ENCODE measurements at regions not wholly inside any gene's neighbourhood (a gene's known extent, or its start where the extent isn't known, plus 50 kb on each side); places are given as distances from the start of the nearest gene placed in this dataset.
"Not testable (repeated sequence)": the region's sequence is repeated elsewhere in the genome, so short reads cannot be mapped to it uniquely, and the experiment has no call there.

GRCh38 chr6:72559067-72559466, 62.8 kb upstream of the KCNQ5 start:
- Histone ChIP-seq H3K27ac (peak overlapping the region in 1 of 4 donors; percentile 52), H3K27me3 (no peaks in the 10 kb centered on the region), H3K36me3 (replicated peaks in 1 of 2; ENCODE audit: insufficient read depth in 1 of 2, low read depth in 2 of 2) (no peaks in the 10 kb centered on the region), H3K4me1 (peaks cover 18% of the 10 kb centered on the region), H3K4me3 (no peak overlapping the region), H3K9me3 (no peaks in the 10 kb centered on the region)
- ATAC-seq = no peak
- DNase-seq = no peak
- no peak for TF ChIP-seq POLR2A (IDR thresholded peaks at IDR 0.05)
- no peak for TF ChIP-seq CTCF (IDR thresholded peaks at IDR 0.05)
- intact Hi-C loops (cut with DNase I) = no loop called here

GRCh38 chr6:72559555-72559954, 62.3 kb upstream of the KCNQ5 start:
- Histone ChIP-seq H3K27me3 (no peaks in the 10 kb centered on the region), H3K27ac (peak overlapping the region in 1 of 4 donors; percentile 52), H3K9me3 (no peaks in the 10 kb centered on the region), H3K4me1 (peaks cover 18% of the 10 kb centered on the region), H3K4me3 (no peak overlapping the region), H3K36me3 (replicated peaks in 1 of 2; ENCODE audit: insufficient read depth in 1 of 2, low read depth in 2 of 2) (no peaks in the 10 kb centered on the region)
- DNase-seq (no peak), ATAC-seq (no peak)
- WGBS, 2 donors = 53 to 64% methylated on average over 3 of the region's 3 CpGs
- intact Hi-C loops (cut with DNase I) = no loop called here
- TF ChIP-seq POLR2A (IDR thresholded peaks at IDR 0.05) (no peak), CTCF (IDR thresholded peaks at IDR 0.05) (no peak)

GRCh38 chr6:72560721-72561593, 60.9 kb upstream of the KCNQ5 start:
- H3K9me3 ChIP-seq = no peaks in the 10 kb centered on the region

GRCh38 chr6:72561629-72562028, 60.2 kb upstream of the KCNQ5 start:
- Histone ChIP-seq H3K9me3 (no peaks in the 10 kb centered on the region), H3K27me3 (no peaks in the 10 kb centered on the region), H3K4me3 (no peak overlapping the region), H3K36me3 (replicated peaks in 1 of 2; ENCODE audit: insufficient read depth in 1 of 2, low read depth in 2 of 2) (no peaks in the 10 kb centered on the region), H3K27ac (peak overlapping the region in 1 of 4 donors; percentile 52), H3K4me1 (peaks cover 18% of the 10 kb centered on the region)
- no peak for TF ChIP-seq POLR2A (IDR thresholded peaks at IDR 0.05)
- no peak for TF ChIP-seq CTCF (IDR thresholded peaks at IDR 0.05)
- WGBS, 2 donors = 18 to 23% methylated on average over 1 of the region's 1 CpG
- DNase-seq (no peak), ATAC-seq (peak; percentile 45)
- intact Hi-C loops (cut with DNase I) = no loop called here

More at GRCh38 chr6:72560721-72561593, 60.9 kb upstream of the KCNQ5 start:
- Histone ChIP-seq H3K4me3 (no peak overlapping the region), H3K27ac (peak overlapping the region in 3 of 4 donors; percentile 34 to 52 (median 51)), H3K36me3 (replicated peaks in 1 of 2; ENCODE audit: insufficient read depth in 1 of 2, low read depth in 2 of 2) (no peaks in the 10 kb centered on the region), H3K4me1 (peaks cover 18% of the 10 kb centered on the region), H3K27me3 (no peaks in the 10 kb centered on the region)
- no peak for TF ChIP-seq POLR2A (IDR thresholded peaks at IDR 0.05)
- TF ChIP-seq CTCF (IDR thresholded peaks at IDR 0.05) = peak in 2 of 7 experiments; percentile 25 to 36
- intact Hi-C loops (cut with DNase I) = no loop called here
- DNase-seq (peak in 1 of 4 donors; percentile 35), ATAC-seq (peak; percentile 58)
- 48 to 49% methylated on average over 9 of the region's 9 CpGs for WGBS, 2 donors

GRCh38 chr6:72564231-72564630, 57.6 kb upstream of the KCNQ5 start:
- intact Hi-C loops (cut with DNase I) = no loop called here

GRCh38 chr6:72571993-72572392, 49.9 kb upstream of the KCNQ5 start:
- H3K4me3 ChIP-seq; intact Hi-C loops (cut with DNase I); DNase-seq; H3K36me3 ChIP-seq (replicated peaks in 1 of 2; ENCODE audit: insufficient read depth in 1 of 2, low read depth in 2 of 2); ATAC-seq; H3K9me3 ChIP-seq; H3K4me1 ChIP-seq; H3K27ac ChIP-seq; H3K27me3 ChIP-seq: not testable (repeated sequence)
- 90 to 93% methylated on average over 4 of the region's 4 CpGs for WGBS, 2 donors

More at GRCh38 chr6:72564231-72564630, 57.6 kb upstream of the KCNQ5 start:
- 50 to 75% methylated on average over 1 of the region's 1 CpG for WGBS, 2 donors
- H3K36me3 ChIP-seq (replicated peaks in 1 of 2; ENCODE audit: insufficient read depth in 1 of 2, low read depth in 2 of 2) = no peaks in the 10 kb centered on the region
- no peaks in the 10 kb centered on the region for H3K27me3 ChIP-seq
- no peak overlapping the region for H3K4me3 ChIP-seq
- no peaks in the 10 kb centered on the region for H3K9me3 ChIP-seq
- H3K4me1 ChIP-seq = peaks cover 18% of the 10 kb centered on the region
- TF ChIP-seq POLR2A (IDR thresholded peaks at IDR 0.05) (no peak), CTCF (IDR thresholded peaks at IDR 0.05) (no peak)
- no peak for DNase-seq
- H3K27ac ChIP-seq = no peak overlapping the region
- ATAC-seq = no peak

Measured in body of pancreas (tissue), 4 donors.